HG03432 (cell line): ENCODE measurements at regions not wholly inside any gene's neighbourhood (a gene's known extent, or its start where the extent isn't known, plus 50 kb on each side); places are given as distances from the start of the nearest gene placed in this dataset.

Experiments
- ATAC-seq: cut with Tn5 transposase; IDR thresholded peaks from one replicate; pipeline ENCODE4 v1.9.1; 2021; ENCODE audit warnings: mild to moderate bottlenecking, moderate library complexity; ENCODE audit not compliant: unreplicated experiment

DNA sequence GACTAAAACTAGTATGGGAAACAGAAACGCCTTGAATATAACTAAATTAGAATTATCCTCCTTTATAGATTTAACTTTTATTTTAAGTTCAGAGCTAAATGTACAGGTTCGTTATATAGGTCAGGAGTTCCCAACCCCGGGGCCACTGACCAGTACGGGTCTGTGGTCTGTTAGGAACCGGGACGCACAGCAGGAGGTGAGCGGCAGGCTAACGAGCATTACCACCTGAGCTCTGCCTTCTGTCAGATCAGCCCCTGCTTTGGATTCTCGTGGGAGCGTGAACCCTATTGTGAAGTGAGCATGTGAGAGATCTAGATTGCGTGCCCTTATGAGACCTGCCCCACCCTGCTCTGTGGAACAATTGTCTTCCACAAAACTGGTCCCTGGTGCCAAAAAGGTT is 51.0 kb downstream of the FAT4 start:
- no peak for ATAC-seq

DNA sequence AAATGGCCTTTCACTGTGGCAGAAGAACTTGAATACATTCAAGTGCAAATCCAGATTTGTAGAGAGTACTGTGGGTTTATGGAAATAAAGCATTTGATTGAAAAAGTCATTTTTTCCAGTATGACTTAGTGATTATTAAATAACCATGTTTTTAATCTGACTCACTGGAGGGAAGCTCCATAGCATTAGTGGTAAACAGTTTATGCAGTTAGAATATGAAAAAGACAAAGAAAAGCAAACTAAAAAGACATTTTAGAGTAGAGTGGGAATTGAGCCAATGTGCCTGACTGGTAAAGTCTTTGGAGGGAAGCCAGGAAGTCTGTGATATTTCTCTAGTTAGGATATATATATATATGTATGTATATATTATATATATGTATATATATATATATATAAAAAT is 53.4 kb downstream of the FAT4 start:
- no peak for ATAC-seq

DNA sequence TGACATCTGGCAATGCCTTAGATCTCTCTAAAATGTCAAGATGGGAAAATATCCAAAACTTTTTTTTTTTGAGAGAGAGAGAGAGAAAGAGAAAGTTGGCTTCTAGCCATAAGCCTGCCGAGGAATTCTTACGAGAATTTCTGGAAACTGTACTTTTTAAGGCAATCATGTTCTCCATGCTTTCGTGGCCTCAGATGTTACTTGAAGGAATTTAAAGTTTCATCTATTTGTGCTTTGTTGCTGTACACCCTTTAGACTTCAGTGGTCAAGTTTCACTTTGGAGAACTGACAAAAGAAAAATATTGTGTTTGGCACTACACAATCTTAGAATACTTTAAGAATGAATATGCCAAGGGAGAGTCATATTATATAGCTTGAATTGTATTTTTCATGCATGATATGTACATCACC is 53.9 kb downstream of the FAT4 start:
- no peak for ATAC-seq

DNA sequence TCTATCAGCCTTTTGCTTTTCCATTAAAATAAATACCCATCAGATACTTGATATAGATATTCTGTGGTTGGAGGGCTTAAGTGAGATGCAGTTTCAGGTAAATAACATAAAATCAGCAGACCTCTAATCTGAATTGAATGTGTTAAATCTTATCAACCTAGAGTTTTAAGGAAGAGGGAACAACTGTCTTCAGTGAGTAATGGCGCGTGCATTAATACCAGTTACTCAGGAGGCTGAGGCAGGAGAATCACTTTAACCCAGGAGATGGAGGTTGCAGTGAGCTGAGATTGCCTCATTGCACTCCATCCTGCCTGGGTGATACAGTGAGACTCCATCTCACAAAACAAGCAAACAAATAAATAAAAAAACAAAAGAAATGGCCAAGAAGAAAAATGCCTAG is 54.3 kb downstream of the FAT4 start:
- no peak for ATAC-seq

DNA sequence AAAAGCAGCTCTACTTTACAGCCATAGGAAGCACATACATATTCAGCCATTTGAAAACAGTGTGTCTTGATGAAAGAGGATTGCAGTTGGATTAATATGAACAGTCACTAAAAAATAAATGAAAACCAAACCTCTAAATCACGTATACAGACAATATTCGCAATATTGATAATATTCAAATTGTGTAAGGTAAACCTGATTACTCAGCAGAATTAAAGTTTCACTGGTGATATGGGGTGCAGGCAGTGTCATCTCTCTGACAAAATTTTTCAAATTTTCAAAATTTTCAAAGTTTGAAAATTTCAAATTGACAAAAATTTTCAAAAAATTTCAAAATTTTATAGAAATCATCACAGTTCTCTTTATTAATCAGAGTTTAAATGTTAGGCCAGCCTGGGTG is 55.7 kb downstream of the FAT4 start:
- no peak for ATAC-seq

DNA sequence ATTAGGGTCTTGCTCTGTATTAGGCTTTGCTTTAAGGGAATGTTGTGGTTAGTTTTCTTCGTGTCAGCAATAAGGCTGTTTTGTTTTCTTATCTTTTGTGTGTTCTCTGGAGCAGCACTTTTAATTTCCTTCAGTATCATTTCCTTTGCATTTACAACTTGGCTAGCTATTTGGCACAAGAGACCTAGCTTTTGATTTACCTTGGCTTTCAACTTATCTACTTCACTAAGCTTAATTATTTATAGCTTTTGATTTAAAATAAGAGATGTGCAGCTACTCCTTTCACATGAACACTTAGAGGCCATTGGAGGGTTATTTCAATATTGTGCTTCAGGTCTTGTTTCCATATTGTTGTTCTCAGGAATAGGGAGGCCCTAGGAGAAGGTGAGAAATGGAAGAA is 68.2 kb downstream of the FAT4 start:
- ATAC-seq: no peak

DNA sequence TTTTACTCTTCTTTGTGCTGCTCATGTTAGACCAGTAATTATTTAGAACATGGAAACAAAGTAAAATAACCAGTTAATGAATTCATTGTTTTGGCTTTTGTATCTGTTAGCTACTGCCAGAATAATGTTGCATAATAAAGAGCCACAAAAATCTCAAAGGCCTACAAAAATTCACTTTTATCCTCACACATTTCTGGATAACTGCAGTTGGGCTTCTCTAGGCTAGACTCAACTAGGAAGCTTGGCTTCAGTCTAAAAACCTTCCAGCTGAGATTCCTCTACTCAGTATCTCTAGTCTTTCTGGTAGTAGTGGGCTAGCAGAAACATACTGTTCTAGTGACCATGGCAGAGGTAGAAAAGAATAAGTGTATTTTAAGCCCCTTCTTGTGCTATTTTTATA is 73.0 kb downstream of the FAT4 start:
- no peak for ATAC-seq

DNA sequence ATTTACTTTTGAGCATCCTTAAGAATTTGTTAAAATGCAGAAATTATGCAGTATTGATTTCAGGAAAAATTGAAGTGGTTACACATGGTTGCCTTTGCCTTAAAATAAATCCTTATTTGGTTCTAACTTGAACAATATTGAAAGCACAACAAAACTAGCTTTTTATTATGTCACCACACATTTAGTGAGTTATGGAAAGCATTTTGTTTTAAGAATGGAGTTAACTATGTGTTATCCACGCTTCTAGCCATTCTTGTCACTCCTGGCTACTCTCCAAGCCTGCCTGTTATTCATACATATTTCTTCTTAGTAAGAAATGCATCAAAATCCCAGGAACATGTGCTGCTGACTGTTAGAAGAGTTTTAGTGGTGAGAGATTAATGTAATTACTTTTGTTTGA is 73.9 kb downstream of the FAT4 start:
- no peak for ATAC-seq

DNA sequence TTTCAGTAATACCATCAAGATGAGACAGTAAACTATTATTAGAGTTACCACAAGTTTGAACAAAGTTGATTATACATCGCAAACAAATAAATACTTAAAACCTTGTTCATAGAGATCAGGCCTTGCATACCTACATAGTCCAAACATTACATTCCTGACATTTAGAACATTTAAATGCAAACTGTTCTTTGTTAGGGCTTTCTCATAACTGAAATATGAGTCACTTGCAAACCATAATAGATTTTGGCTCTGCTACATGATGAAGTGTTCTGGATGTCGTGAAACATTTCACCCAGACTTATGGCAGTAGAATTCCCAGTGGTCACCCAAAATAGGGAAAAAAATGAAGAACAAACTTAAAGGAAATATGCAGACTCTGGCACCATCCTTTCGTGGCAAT is 75.0 kb downstream of the FAT4 start:
- no peak for ATAC-seq

DNA sequence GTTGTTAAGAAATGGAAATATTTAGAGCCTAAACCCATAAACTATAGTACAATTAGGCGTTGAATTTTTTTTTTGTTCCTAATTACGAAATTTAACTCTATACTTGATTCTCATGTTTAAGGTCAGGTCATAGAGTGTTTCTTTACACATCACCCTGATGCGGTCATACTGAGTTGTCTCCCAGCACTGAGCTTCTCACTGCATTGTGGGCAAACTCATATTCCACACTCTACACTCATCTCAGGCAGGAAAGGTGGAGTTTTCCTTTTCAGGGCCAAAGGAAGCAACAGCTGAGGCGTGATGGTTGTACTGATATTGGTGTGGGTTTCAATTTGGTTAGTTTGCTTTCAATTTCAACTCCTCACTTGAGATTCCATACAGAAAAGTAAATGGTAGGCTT is 75.4 kb downstream of the FAT4 start:
- ATAC-seq: no peak

DNA sequence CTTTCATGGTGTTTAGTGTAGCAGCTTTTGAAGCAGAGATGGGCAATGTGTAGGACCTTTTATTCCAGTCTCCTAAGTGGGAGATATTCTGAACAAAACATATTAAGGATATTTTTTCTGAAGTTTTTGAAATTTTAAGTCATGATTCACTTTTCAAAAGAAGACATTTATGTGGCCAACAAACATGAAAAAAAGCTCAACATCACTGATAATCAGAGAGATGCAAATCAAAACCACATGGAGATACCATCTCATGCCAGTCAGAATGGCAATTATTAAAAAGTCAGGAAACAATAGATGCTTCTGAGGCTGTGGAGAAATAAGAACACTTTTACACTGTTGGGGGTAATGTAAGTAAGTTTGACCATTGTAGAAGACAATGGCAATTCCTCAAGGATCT is 76.0 kb downstream of the FAT4 start:
- ATAC-seq: no peak

DNA sequence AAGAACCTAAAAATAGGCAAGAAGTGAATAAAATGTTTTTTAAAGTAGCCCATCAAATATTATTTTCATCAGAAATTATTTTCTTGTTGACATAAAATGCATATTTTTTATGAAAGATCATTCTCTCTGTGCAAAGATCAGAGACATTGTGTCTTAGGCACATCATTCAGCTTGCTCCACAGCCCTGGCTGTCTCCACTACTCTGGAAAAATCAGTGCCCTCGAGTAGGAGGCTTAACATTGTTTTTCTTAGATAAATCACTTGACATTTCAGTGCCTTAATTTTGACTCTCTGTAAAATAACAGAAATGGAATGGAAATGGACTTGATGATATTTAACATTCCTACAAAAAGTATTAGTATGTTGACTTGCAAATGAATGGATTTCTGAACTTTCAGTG is 77.9 kb downstream of the FAT4 start:
- ATAC-seq: no peak

DNA sequence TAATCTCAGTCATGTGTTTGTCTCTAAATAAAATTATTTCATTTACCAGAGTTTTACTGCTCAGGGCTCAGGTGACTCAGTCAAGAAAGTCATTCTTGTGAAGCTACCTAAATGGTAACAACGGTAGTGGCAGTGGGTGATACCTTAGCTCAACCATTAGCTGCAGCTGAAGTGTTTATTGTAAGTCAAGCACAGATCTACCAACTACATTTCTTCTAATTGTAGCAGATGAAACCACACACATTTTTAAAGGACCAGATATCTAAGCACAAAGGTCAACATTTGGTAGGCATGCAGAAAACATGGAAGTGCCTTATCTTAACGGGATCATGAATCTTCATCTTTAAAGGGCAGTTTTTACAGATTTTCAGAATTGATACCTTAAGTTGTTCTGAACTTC is 79.1 kb downstream of the FAT4 start:
- ATAC-seq: no peak

DNA sequence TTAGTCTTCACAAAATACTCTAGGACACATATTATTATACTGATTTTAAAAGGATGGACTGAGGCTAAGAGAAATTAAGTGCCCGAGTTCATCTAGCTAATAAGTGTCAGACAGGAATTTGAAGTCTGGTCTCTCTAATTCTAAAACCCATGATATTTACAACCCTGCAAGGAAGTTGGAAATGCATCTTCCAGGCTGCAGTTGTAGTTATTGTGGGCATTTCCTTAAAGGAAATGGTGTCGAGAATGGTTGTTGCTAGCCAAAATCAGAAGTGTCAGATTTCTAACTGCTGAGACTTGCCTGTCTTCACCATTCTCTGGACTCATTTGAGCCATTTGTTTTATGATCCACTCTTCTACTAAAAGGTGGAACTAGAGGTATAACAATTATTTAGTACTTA is 82.5 kb downstream of the FAT4 start:
- no peak for ATAC-seq

DNA sequence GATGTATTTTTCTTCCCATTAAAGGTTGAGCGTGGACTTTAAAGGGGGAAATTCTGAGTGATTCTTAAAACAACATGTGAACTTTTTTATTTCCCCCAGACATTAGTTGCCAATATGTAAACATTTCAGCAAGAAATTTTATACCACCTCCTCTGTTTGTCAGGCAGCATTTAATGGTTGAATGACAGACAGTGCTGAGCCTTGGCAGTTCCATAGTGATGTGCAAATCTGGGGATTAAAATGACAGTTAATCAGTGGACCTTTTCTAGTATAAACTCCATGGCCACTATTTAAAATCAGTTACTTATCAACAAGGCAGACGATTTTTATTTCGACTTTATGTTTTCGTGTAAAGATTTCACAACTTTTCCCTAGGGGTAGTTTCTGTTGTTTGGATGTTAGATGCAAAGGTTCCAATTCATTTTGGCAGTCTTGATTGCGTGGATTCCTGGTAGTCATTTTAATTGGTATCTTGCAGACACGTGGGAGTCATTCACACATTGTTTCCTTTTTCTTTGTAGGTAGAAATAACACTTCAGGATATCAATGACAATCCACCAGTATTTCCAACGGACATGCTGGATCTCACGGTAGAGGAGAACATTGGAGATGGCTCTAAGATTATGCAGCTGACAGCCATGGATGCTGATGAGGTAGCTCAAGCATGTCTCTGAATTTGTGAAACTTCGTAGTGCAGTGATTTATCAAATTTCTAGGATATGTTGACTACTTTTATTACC is 83.7 kb downstream of the FAT4 start:
- ATAC-seq: no peak

DNA sequence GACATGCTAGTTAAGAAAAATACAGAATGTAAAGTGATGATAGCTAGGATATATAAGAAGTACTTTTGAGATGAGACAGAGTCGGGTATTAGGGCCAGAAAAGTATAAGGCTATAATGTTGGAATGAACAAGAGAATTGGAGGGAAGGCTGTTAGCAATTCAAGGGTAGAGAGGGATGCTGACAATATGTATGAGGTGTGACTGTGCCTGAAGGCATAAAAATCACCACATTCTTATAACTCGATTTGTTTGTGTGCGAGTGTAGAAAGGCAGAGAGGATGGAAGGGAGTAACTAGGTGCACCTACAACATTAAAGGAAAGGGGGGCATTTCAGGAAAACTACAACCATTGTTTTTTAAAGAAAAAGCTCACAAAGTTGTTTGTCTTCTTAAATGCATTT is 86.0 kb downstream of the FAT4 start:
- ATAC-seq: no peak

DNA sequence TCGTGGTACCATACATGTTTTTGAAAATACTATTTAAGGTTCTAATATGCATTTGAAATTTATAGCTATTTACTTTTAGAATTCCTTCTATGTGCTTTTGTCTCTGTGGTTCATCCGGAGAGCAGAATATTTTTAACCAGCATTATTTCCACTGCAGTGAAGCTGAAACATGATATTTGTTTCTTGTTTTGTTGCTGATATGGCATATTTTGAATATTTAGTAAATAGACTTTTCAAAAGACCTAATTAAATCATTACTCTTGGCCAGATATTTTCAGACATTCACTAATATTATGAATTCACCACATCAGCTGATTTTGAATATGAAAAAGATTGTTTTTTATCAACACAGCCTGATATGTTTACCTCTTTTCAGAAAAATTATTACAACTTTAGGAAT is 87.0 kb downstream of the FAT4 start:
- ATAC-seq: no peak

DNA sequence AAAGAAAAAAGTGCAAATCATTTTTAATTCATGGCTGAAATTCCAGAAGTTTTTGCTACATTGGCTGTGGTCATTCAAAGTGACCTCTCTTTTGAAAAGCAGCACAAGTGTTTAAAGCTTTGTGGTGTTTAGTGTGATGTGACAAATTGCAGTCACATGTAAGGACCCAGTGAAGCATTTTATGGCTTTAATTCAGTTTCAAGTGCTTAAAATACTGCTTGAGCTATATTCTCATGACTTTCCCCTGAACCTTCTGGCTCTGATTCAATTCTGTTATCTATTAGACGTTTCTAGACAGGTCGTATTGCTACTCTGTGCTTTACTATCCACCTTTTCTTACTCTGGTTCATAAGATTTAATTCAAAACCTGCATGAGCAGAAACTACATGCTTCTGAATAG is 105.8 kb downstream of the FAT4 start:
- ATAC-seq: no peak

DNA sequence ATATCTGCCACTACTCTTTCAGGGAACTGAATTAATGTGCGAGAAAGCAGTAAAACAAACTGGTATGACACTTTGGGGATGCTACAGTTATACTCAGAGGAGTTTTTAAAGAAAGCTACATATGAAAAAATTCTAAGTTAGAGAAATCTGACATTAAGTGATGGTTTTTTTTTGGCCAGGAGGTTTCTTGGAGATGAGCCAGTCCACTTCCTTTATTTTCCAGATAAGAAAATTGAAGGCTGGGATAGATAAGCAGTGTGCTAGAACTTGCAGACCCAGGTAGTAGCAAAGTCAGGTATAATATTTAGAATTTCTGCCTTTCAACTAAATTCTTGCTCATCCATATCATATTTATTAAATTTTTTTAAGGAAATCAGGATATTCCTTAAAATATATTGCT is 106.8 kb downstream of the FAT4 start:
- no peak for ATAC-seq

DNA sequence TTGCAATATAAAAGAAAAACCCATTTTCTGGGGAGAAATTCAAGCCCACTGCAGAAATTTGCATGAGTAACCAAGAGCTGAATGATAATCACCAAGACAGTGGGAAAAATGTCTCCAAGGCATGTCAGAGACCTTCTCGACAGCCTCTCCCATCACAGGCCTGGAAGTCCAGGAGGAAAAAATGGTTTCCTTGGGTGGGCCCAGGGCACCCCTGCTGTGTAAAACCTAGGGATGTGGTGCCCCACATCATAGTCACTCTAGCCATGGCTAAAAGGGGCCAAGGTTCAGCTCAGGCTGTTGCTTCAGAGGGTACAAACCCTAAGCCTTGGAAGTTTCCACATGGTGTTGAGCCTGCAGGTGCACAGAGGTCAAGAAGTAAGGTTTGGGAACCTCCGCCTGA is 108.4 kb downstream of the FAT4 start:
- no peak for ATAC-seq

DNA sequence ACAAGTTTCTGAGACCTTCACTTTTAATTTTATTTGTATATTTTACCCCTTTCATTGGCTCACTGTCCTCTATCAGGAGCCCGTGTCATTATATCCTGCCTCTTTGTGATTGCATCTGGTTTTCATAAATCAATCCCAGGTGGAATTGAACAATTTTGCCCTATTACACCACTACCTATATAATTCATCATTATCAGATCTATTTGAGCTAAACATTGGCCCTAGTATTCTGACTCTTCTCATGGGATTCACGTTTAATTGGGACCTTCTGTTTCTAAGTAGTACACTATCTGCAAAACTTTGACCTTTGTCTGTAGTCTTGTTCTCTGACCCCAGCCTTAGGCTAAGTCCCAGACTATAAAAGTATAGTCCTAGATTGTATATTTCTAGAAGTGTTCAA is 114.1 kb downstream of the FAT4 start:
- no peak for ATAC-seq

DNA sequence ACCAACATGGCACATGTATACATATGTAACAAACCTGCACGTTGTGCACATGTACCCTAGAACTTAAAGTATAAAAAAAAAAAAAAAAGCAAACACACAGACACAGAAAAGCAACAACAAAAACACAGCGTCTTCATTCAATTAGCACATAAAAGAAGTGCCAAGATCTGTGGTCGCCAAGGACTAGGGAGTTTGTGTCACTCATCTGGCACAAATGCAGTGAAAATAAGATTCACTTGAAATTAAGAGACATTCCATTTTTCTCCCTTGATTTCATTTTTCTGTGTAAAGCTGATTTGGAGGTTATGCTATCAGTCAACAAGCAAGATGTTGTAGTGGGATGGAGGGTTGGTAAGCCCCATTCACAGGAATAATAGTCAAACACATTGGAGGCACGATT is 115.3 kb downstream of the FAT4 start:
- ATAC-seq: no peak

DNA sequence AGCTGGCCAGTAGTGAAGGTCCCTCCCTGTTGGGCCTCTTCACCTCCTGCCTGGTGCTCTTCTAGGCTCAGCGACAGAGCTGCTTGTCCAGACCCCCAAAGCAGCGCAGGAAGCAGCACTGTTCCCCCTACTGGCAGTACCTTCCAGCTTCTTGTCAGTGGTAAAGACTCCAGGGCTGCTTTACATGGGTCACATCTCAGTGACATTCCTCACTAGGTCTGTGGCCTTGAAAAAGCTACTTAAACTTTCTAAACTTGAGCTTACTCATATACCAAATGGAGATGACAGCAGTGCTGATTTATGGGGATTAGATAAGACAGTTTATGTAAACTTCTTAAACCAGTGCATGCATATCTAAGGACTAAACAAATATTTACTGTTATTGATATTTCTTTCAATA is 117.3 kb downstream of the FAT4 start:
- no peak for ATAC-seq

DNA sequence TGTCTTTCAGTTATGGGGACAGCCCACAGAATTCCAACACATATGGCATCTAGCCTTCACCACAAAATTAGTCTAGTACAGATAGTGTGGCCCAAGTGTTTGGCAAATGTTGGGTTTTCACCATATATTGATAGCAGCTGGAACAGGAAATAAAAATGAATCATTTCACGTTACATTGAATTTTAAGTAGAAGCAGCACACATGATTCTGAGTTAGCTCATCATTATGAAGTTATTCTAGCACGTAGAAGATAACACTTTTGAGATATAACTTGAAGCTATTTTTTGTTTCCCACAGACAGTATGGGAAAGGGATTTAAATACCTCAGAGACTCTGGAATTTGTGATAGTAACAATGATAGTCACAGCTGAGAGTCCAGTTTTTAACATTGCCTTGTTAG is 118.7 kb downstream of the FAT4 start:
- no peak for ATAC-seq
